IMR-90 (cell line): ENCODE measurements at regions not wholly inside any gene's neighbourhood (a gene's known extent, or its start where the extent isn't known, plus 50 kb on each side); places are given as distances from the start of the nearest gene placed in this dataset.

ENCODE experiments used
- ATAC-seq: fragments of 200-7000 bp; cut with Tn5 transposase; 2 replicates; pipeline ENCODE4 v1.9.1; 2020; ENCODE audit warnings: low read depth, mild to moderate bottlenecking, moderate library complexity
- BruUV-seq: library from RNA; stranded (reverse); fragments of 400-500 nt; replicated peaks from 2 replicates; lab custom pipeline; 2021; lab: Mats Ljungman, UMichigan
- CTCF ChIA-PET: fragments of 300-600 bp; formaldehyde crosslinking; extraction: SDS; loops from one replicate; lab custom pipeline; 2021; ENCODE audit warnings: antibody characterized with exemption; lab: Yijun Ruan, JAX
- POLR2A ChIA-PET: fragments of 300-600 bp; sonication (Branson Sonifier 250); formaldehyde crosslinking; loops from one replicate; lab custom pipeline; 2022; ENCODE audit warnings: antibody characterized with exemption; ENCODE audit not compliant: unreplicated experiment; lab: Charles Lee
- DNase-seq: peaks from one replicate; pipeline ENCODE4 v3.0.0; 2013
- H2AFZ ChIP-seq: replicated peaks from 2 replicates; pipeline ENCODE3; 2013; ENCODE audit warnings: low read length, mild to moderate bottlenecking; ENCODE audit not compliant: poor library complexity
- H2AK5ac ChIP-seq: 2 replicates; pipeline ENCODE4 v1.6.1; 2013; ENCODE audit warnings: low read depth, low read length, inconsistent platforms
- H2AK9ac ChIP-seq: replicated peaks from 2 replicates; pipeline ENCODE3; 2013; ENCODE audit warnings: mild to moderate bottlenecking, low read depth, low read length, moderate library complexity; ENCODE audit not compliant: poor library complexity
- H2BK120ac ChIP-seq: 2 replicates; pipeline ENCODE4 v1.6.1; 2013; ENCODE audit warnings: low read depth, low read length, inconsistent platforms
- H2BK15ac ChIP-seq: 3 replicates; pipeline ENCODE4 v1.6.1; 2013; ENCODE audit warnings: low read depth, low read length, inconsistent platforms
- H2BK20ac ChIP-seq: 2 replicates; pipeline ENCODE4 v1.6.1; 2013; ENCODE audit warnings: low read depth, mild to moderate bottlenecking, inconsistent platforms, low read length, moderate library complexity
- H2BK5ac ChIP-seq: 2 replicates; pipeline ENCODE4 v1.6.1; 2013; ENCODE audit warnings: mild to moderate bottlenecking, low read depth, low read length, inconsistent platforms; ENCODE audit not compliant: poor library complexity, severe bottlenecking
- H3K14ac ChIP-seq: replicated peaks from 2 replicates; pipeline ENCODE4 v1.6.1; 2013; ENCODE audit warnings: low read depth, low read length, inconsistent platforms
- H3K18ac ChIP-seq: 2 replicates; pipeline ENCODE4 v1.6.1; 2013; ENCODE audit warnings: low read depth, low read length, control low read depth
- H3K23ac ChIP-seq: 2 replicates; pipeline ENCODE4 v1.6.1; 2013; ENCODE audit warnings: low read depth, low read length, inconsistent platforms
- H3K27ac ChIP-seq: 2 replicates; pipeline ENCODE4 v1.5.1; 2013; ENCODE audit warnings: mild to moderate bottlenecking, control low read depth, low read length; ENCODE audit not compliant: insufficient read depth
- H3K27me3 ChIP-seq: 2 replicates; pipeline ENCODE4 v1.6.1; 2013; ENCODE audit warnings: low read length; ENCODE audit not compliant: control insufficient read depth, insufficient read depth
- H3K36me3 ChIP-seq: 2 replicates; pipeline ENCODE4 v1.6.1; 2013; ENCODE audit warnings: low read length, mixed read lengths; ENCODE audit not compliant: control insufficient read depth, insufficient read depth
- H3K4ac ChIP-seq: 2 replicates; pipeline ENCODE4 v1.6.1; 2013; ENCODE audit warnings: low read depth, low read length, inconsistent platforms
- H3K4me1 ChIP-seq: 2 replicates; pipeline ENCODE4 v1.6.1; 2013; ENCODE audit warnings: low read length, mixed read lengths; ENCODE audit not compliant: control insufficient read depth, insufficient read depth
- H3K4me2 ChIP-seq: 2 replicates; pipeline ENCODE4 v1.6.1; 2013; ENCODE audit warnings: low read depth, mild to moderate bottlenecking, control low read depth, low read length, moderate library complexity
- H3K4me3 ChIP-seq: 2 replicates; pipeline ENCODE4 v1.5.1; 2013; ENCODE audit warnings: low read depth, mild to moderate bottlenecking, control low read depth, low read length, moderate library complexity; ENCODE audit not compliant: insufficient read depth
- H3K56ac ChIP-seq: 2 replicates; pipeline ENCODE4 v1.6.1; 2013; ENCODE audit warnings: low read length, inconsistent platforms; ENCODE audit not compliant: insufficient read depth; ENCODE audit errors: extremely low read depth
- H3K79me1 ChIP-seq, 2 experiments: 2 replicates each; pipeline ENCODE4 v1.6.1; 2013; ENCODE audit warnings: low read length in 2 of 2, inconsistent platforms in 1 of 2, low read depth in 1 of 2
- H3K9ac ChIP-seq: 2 replicates; pipeline ENCODE4 v1.6.1; 2013; ENCODE audit warnings: low read depth, low read length, control low read depth
- H3K9me1 ChIP-seq: 2 replicates; pipeline ENCODE4 v1.6.1; 2013; ENCODE audit warnings: low read length, inconsistent platforms; ENCODE audit not compliant: insufficient read depth
- H3K9me3 ChIP-seq: 2 replicates; pipeline ENCODE4 v1.6.1; 2013; ENCODE audit warnings: low read length; ENCODE audit not compliant: control insufficient read depth, insufficient read depth
- H4K20me1 ChIP-seq: 2 replicates; pipeline ENCODE4 v1.6.1; 2013; ENCODE audit warnings: low read length, inconsistent platforms; ENCODE audit not compliant: insufficient read depth
- H4K5ac ChIP-seq: 2 replicates; pipeline ENCODE4 v1.6.1; 2013; ENCODE audit warnings: mild to moderate bottlenecking, low read depth, low read length, control low read depth
- H4K8ac ChIP-seq, 2 experiments: 2 replicates each; pipeline ENCODE4 v1.6.1; 2013; ENCODE audit warnings: low read depth in 2 of 2, low read length in 2 of 2, control low read depth in 1 of 2, inconsistent platforms in 1 of 2
- H4K91ac ChIP-seq: 2 replicates; pipeline ENCODE4 v1.6.1; 2013; ENCODE audit warnings: low read depth, low read length, inconsistent platforms; ENCODE audit not compliant: insufficient read depth
- CHD1 ChIP-seq: IDR thresholded peaks from 2 replicates; pipeline ENCODE4 v1.6.1; 2012; ENCODE audit warnings: low read depth, low read length, improper control_type of control experiment
- CTCF ChIP-seq: conservative IDR thresholded peaks from 2 replicates; pipeline ENCODE4 v1.5.1; 2012; ENCODE audit warnings: mild to moderate bottlenecking, low read depth, low read length, improper control_type of control experiment
- NFE2L2 ChIP-seq: fragments of 150-350 bp; IDR thresholded peaks from 2 replicates; pipeline ENCODE4 v1.6.1; 2016; ENCODE audit warnings: low read depth, mild to moderate bottlenecking, low read length
- RCOR1 ChIP-seq: IDR thresholded peaks from 2 replicates; pipeline ENCODE4 v1.6.1; 2012; ENCODE audit warnings: mild to moderate bottlenecking, low read length, improper control_type of control experiment; ENCODE audit not compliant: insufficient replicate concordance
- SMC3 ChIP-seq: fragments of 150-350 bp; IDR thresholded peaks from 2 replicates; pipeline ENCODE4 v1.6.1; 2016; ENCODE audit warnings: low read depth, mild to moderate bottlenecking, antibody characterized with exemption, low read length, moderate library complexity
- USF2 ChIP-seq: fragments of 150-350 bp; IDR thresholded peaks from 2 replicates; pipeline ENCODE4 v1.6.1; 2017; ENCODE audit warnings: mild to moderate bottlenecking, antibody characterized with exemption, low read length, low read depth
- WGBS, 2 experiments: methylation state at CpG; one replicate each; pipeline versions ENCODE4 v1.1.5 to v1.1.7; 2013; ENCODE audit warnings: missing lambda C conversion rate in 2 of 2; ENCODE audit not compliant: insufficient read length in 1 of 2; ENCODE audit errors: extremely low coverage in 2 of 2; 5-methylcytosine and 5-hydroxymethylcytosine counted together
- dilution Hi-C: fragments of 300-500 bp; cut with HindIII; formaldehyde crosslinking; loops from one replicate; pipeline ENCODE4 v1.14.3; 2018; ENCODE audit warnings: low sequenced_read_pairs; ENCODE audit not compliant: unreplicated experiment
- in situ Hi-C: fragments of 300-500 bp; cut with MboI; formaldehyde crosslinking; loops from 3 replicates; pipeline ENCODE4 v1.14.3; 2019; ENCODE audit warnings: low sequenced_read_pairs, inconsistent platforms, mixed read lengths
- intact Hi-C: fragments of 100-400 bp; cut with micrococcal nuclease; formaldehyde crosslinking; loops from 2 replicates; pipeline ENCODE4 v1.10.0; 2022

- TF ChIP-seq CTCF, result no peak
These were observed 195.4 kb upstream of the ARL4C start (continued) for GRCh38 chr2:234691968-234692955.

GRCh38 chr2:234691214-234691575, 194.3 kb upstream of the ARL4C start:
- no peak for TF ChIP-seq NFE2L2
- TF ChIP-seq CHD1, result no peak
- TF ChIP-seq RCOR1, result no peak
- no peak for TF ChIP-seq CTCF
- TF ChIP-seq SMC3, result no peak
- no peak for TF ChIP-seq USF2
- dilution Hi-C loops, result no loop called here
- Histone ChIP-seq H3K4me1 (peaks cover 14% of the 10 kb centered on the region), H3K27me3 (no peaks in the 10 kb centered on the region), H2BK5ac (no peak overlapping the region), H4K5ac (no peak overlapping the region), H3K23ac (no peak overlapping the region), H3K36me3 (no peaks in the 10 kb centered on the region), H4K8ac (peak overlapping the region; percentile 54 to 63; a peak in 2 of 4 replicates), H3K27ac (no peak overlapping the region), H3K14ac (no peak overlapping the region), H3K9me1 (peaks cover 10% of the 10 kb centered on the region), H2BK15ac (peak overlapping the region; percentile 50; the same call in 1 of the 3 replicates), H3K18ac (no peak overlapping the region), H2BK120ac (peak overlapping the region; percentile 14), H3K9me3 (no peaks in the 10 kb centered on the region), H3K4ac (no peak overlapping the region), H2AK9ac (no peak overlapping the region), H3K9ac (no peak overlapping the region), H2BK20ac (no peak overlapping the region), H3K4me3 (no peak overlapping the region), H3K56ac (no peak overlapping the region), H2AFZ (no peak overlapping the region), H4K20me1 (no peaks in the 10 kb centered on the region), H3K4me2 (no peak overlapping the region), H4K91ac (no peak overlapping the region), H3K79me1 (peaks cover 0 to 8% of the 10 kb centered on the region in 2 experiments; a peak in 2 of 4 replicates), H2AK5ac (no peak overlapping the region; the same call in 1 of the 2 replicates)
- POLR2A ChIA-PET, result interaction anchor here (0.8 kb wide), 1 partner anchor 11 kb away, joined by 3 read pairs; no protein-coding TSS in a partner anchor
- in situ Hi-C loops, result no loop called here
- no TSS peak for BruUV-seq
- WGBS, 2 experiments, result no CpG with 5 or more reads among the region's 7 CpGs
- no peak for ATAC-seq
- CTCF ChIA-PET, result no interaction called here
- DNase-seq, result no peak
- intact Hi-C loops, result no loop called here
